CD14-positive monocyte (primary cell): ENCODE measurements at regions not wholly inside any gene's neighbourhood (a gene's known extent, or its start where the extent isn't known, plus 50 kb on each side); places are given as distances from the start of the nearest gene placed in this dataset.

ENCODE experiments used
- DNase-seq, 3 donors: peaks; one replicate each; pipeline ENCODE4 v3.0.0-alpha.2; 2011 to 2022
- H2AFZ ChIP-seq: 2 replicates; pipeline ENCODE4 v1.6.0; 2012; ENCODE audit warnings: mild to moderate bottlenecking, low read depth, low read length, inconsistent platforms; ENCODE audit not compliant: insufficient read depth, poor library complexity, severe bottlenecking
- H3K27ac ChIP-seq, 2 donors: 1 replicate in 1 of 2; 2 replicates in 1 of 2; pipeline ENCODE4 v1.5.1; 2012 to 2013; ENCODE audit warnings: low read length in 2 of 2, control low read depth in 1 of 2, inconsistent platforms in 1 of 2, low read depth in 1 of 2, mild to moderate bottlenecking in 1 of 2
- H3K27me3 ChIP-seq, 2 donors: one replicate each; pipeline versions ENCODE4 v1.6.0 to v1.6.1; 2011 to 2013; ENCODE audit warnings: low read length in 2 of 2; ENCODE audit not compliant: control insufficient read depth in 2 of 2, insufficient read depth in 2 of 2
- H3K36me3 ChIP-seq, 2 donors: replicated peaks in 1 of 2; 1 replicate in 1 of 2; 2 replicates in 1 of 2; pipeline versions ENCODE4 v1.5.1 to v1.6.1; 2012 to 2013; ENCODE audit warnings: low read length in 2 of 2, control low read depth in 1 of 2, inconsistent platforms in 1 of 2, mild to moderate bottlenecking in 1 of 2; ENCODE audit not compliant: insufficient read depth in 2 of 2, control insufficient read depth in 1 of 2
- H3K4me1 ChIP-seq, 2 donors: 1 replicate in 1 of 2; 2 replicates in 1 of 2; pipeline versions ENCODE4 v1.5.1 to v1.6.1; 2012 to 2013; ENCODE audit warnings: low read length in 2 of 2, control low read depth in 1 of 2, inconsistent platforms in 1 of 2, mild to moderate bottlenecking in 1 of 2, moderate library complexity in 1 of 2; ENCODE audit not compliant: insufficient read depth in 2 of 2, control insufficient read depth in 1 of 2
- H3K4me2 ChIP-seq: replicated peaks from 2 replicates; pipeline ENCODE3; 2012; ENCODE audit warnings: low read length, moderate library complexity, mild to moderate bottlenecking; ENCODE audit not compliant: poor library complexity, severe bottlenecking; ENCODE audit errors: extremely low read depth
- H3K4me3 ChIP-seq, 3 experiments: fragments of 200-600 bp in 1 of 3; sonication (generic) in 1 of 3; replicated peaks in 1 of 3; 1 replicate in 2 of 3; 2 replicates in 1 of 3; pipeline ENCODE4 v1.5.1; 2011 to 2013; ENCODE audit warnings: low read length in 3 of 3, mild to moderate bottlenecking in 3 of 3, control low read depth in 2 of 3, low read depth in 2 of 3, inconsistent platforms in 1 of 3, moderate library complexity in 1 of 3
- H3K79me2 ChIP-seq: 2 replicates; pipeline ENCODE4 v1.6.0; 2012; ENCODE audit warnings: mild to moderate bottlenecking, control low read depth, inconsistent platforms, low read length, moderate library complexity; ENCODE audit not compliant: insufficient read depth
- H3K9ac ChIP-seq: 2 replicates; pipeline ENCODE4 v1.6.0; 2017; ENCODE audit warnings: low read length, mild to moderate bottlenecking; ENCODE audit not compliant: insufficient read depth, poor library complexity, severe bottlenecking
- H3K9me3 ChIP-seq, 2 donors: replicated peaks in 1 of 2; 1 replicate in 1 of 2; 2 replicates in 1 of 2; pipeline versions ENCODE4 v1.5.1 to v1.6.1; 2012 to 2013; ENCODE audit warnings: low read length in 2 of 2, control low read depth in 1 of 2; ENCODE audit not compliant: control insufficient read depth in 1 of 2, insufficient read depth in 1 of 2
- H4K20me1 ChIP-seq: 2 replicates; pipeline ENCODE4 v1.6.0; 2012; ENCODE audit warnings: mild to moderate bottlenecking, low read length, control low read depth, moderate library complexity; ENCODE audit not compliant: insufficient read depth
- H3K27ac Mint-ChIP-seq, 7 donors: one replicate each; pipeline ENCODE4 v1.8.0; 2020; ENCODE audit warnings: mild to moderate bottlenecking in 7 of 7, mixed read lengths in 7 of 7, moderate library complexity in 6 of 7, inconsistent platforms in 2 of 7
- H3K27me3 Mint-ChIP-seq, 3 donors: one replicate each; pipeline ENCODE4 v1.8.0; 2021 to 2022; ENCODE audit warnings: low read depth in 3 of 3, mild to moderate bottlenecking in 3 of 3, mixed read lengths in 3 of 3, moderate library complexity in 3 of 3, inconsistent platforms in 1 of 3
- H3K36me3 Mint-ChIP-seq, 2 donors: one replicate each; pipeline ENCODE4 v1.8.0; 2020; ENCODE audit warnings: mixed read lengths in 2 of 2, inconsistent platforms in 1 of 2, mild to moderate bottlenecking in 1 of 2
- H3K4me1 Mint-ChIP-seq: one replicate; pipeline ENCODE4 v1.8.0; 2020; ENCODE audit warnings: mild to moderate bottlenecking, mixed read lengths
- H3K4me3 Mint-ChIP-seq, 2 donors: one replicate each; pipeline ENCODE4 v1.8.0; 2020; ENCODE audit warnings: mild to moderate bottlenecking in 2 of 2, mixed read lengths in 2 of 2, moderate library complexity in 1 of 2
- H3K9me3 Mint-ChIP-seq, 7 donors: one replicate each; pipeline ENCODE4 v1.8.0; 2020 to 2022; ENCODE audit warnings: mixed read lengths in 7 of 7, mild to moderate bottlenecking in 6 of 7, moderate library complexity in 6 of 7, inconsistent platforms in 2 of 7
- CTCF ChIP-seq: fragments of 200-600 bp; IDR thresholded peaks from one replicate; pipeline ENCODE4 v1.8.0; 2022; ENCODE audit warnings: antibody characterized with exemption, mild to moderate bottlenecking
- intact Hi-C, 2 donors: fragments of 100-400 bp; cut with micrococcal nuclease; formaldehyde crosslinking; loops; one replicate each; pipeline versions ENCODE4 v1.15.0 to v1.15.1; 2023

DNA sequence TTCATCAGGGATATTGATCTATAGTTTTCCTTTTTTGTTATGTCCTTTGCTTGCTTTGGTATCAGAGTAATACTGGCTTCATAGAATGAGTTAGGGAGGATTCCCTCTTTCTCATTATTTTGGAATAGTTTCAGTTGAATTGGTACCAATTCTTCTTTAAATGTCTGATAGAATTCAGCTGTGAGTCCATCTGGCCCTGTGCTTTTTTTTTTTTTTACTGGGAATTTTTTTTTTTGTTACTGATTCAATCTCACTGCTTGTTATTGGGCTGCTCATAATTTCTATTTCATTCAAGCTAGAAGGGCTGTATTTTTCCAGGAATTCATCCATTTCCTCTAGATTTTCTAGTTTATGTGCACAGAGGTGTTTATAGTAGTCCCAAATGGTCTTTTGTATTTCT is 103.9 kb downstream of the RND3 start:
- intact Hi-C loops: no loop called here
- no peak overlapping the region for H3K27ac Mint-ChIP-seq
- no peaks in the 10 kb centered on the region for H3K36me3 Mint-ChIP-seq
- no peak overlapping the region for H3K27ac ChIP-seq
- H3K4me1 ChIP-seq: no peaks in the 10 kb centered on the region
- no peak for DNase-seq
- H2AFZ ChIP-seq: no peak overlapping the region
- H3K4me3 ChIP-seq: no peak overlapping the region
- no peaks in the 10 kb centered on the region for H3K36me3 ChIP-seq
- TF ChIP-seq CTCF: no peak
- no peaks in the 10 kb centered on the region for H3K4me1 Mint-ChIP-seq
- H4K20me1 ChIP-seq: no peaks in the 10 kb centered on the region
- H3K27me3 Mint-ChIP-seq: no peaks in the 10 kb centered on the region
- H3K4me3 Mint-ChIP-seq: no peak overlapping the region
- peaks cover 6 to 21% (median 12%) of the 10 kb centered on the region in 7 donors for H3K9me3 Mint-ChIP-seq
- no peaks in the 10 kb centered on the region for H3K27me3 ChIP-seq
- H3K79me2 ChIP-seq: no peaks in the 10 kb centered on the region
- H3K4me2 ChIP-seq: no peak overlapping the region
- no peak overlapping the region for H3K9ac ChIP-seq
- H3K9me3 ChIP-seq: peaks cover 18 to 22% of the 10 kb centered on the region in 2 donors

DNA sequence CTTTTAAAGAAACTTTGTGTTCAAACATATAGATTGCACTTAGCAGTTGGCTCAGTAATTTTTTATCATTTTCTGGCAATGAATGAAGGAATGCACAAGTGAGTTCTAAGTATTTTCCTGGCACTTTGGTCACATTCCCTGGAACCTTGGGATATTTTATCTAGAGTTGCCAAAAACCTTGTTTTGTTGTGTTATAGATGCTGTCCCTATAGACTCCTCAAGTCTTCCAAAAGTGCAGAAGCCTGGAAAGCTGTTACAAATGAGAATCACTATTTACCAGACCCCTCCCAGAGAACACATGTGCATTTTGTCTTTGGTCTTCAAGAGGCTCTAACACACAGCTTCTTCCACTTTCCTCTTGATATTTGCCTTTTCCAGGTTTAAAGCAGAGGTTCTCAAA is 108.3 kb downstream of the RND3 start:
- H3K27me3 ChIP-seq: no peaks in the 10 kb centered on the region
- no peak overlapping the region for H3K4me3 ChIP-seq
- no peak overlapping the region for H2AFZ ChIP-seq
- H4K20me1 ChIP-seq: no peaks in the 10 kb centered on the region
- no peak overlapping the region for H3K4me2 ChIP-seq
- intact Hi-C loops: no loop called here
- no peak overlapping the region for H3K4me3 Mint-ChIP-seq
- H3K9ac ChIP-seq: no peak overlapping the region
- no peaks in the 10 kb centered on the region for H3K4me1 ChIP-seq
- no peaks in the 10 kb centered on the region for H3K4me1 Mint-ChIP-seq
- peaks cover 0 to 8% (median 2%) of the 10 kb centered on the region in 7 donors for H3K9me3 Mint-ChIP-seq
- H3K27me3 Mint-ChIP-seq: no peaks in the 10 kb centered on the region
- no peak for TF ChIP-seq CTCF
- no peak overlapping the region for H3K27ac Mint-ChIP-seq
- DNase-seq: no peak
- H3K27ac ChIP-seq: no peak overlapping the region
- H3K9me3 ChIP-seq: no peaks in the 10 kb centered on the region
- no peaks in the 10 kb centered on the region for H3K36me3 Mint-ChIP-seq
- no peaks in the 10 kb centered on the region for H3K36me3 ChIP-seq
- H3K79me2 ChIP-seq: no peaks in the 10 kb centered on the region
